ENCODE measurements at regions not wholly inside any gene's neighbourhood (a gene's known extent, or its start where the extent isn't known, plus 50 kb on each side); places are given as distances from the start of the nearest gene placed in this dataset.
"Not testable (repeated sequence)": the region's sequence is repeated elsewhere in the genome, so short reads cannot be mapped to it uniquely, and the experiment has no call there.

DNA sequence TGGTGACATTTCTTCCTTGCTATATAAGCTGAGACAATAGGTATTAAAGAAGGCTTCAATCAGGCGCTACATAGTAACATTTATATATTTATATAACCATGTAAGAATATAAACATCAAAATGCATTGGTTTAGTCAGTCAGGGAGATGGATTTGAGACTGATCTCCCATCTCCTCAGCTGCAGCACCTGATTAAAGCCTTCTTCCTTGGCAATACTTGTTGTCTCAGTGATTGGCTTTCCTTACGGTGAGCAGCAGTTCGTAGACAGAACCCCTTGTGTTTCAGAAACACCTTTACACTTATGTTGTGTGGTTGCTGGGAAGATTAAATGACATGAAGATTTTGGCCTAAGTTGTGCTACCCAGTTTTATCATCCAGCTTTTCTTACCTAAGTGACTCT, 323.3 kb upstream of the DUSP10 start:
- no peak for DNase-seq (ENCODE audit: low read depth in 2 of 2)

DNA sequence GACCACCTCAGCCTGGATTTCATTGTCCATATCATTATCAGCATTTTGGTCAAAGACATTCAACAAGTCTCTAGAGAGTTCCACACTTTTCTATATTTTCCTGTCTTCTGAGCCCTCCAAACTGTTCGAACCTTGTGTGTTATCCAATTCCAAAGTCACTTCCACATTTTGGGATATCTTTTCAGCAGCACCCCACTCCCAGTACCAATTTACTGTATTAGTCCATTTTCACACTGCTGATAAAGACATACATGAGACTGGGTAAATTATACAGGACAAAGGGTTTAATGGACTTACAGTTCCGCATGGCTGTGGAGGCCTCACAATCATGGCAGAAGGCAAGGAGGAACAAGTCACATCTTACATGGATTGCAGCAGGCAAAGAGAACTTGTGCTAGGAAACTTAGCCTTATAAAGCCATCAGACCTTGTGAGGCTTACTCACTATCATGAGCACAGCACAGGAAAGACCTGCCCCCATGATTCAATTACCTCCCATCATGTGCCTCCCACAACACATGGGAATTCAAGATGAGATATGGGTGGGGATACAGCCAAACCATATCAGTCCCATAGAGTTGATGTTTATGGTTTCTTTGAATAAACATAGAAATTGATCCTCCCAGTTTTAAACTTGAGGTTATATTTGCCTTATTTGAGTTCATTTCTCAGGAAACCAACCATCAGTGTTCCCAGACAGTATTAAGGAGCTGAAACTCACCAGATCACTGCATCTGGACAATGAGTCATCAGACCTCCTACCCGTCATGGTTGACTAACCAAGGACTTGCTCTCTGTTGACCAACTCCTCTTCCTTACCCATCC, 322.7 kb upstream of the DUSP10 start:
- no peak for DNase-seq (ENCODE audit: low read depth in 2 of 2)

DNA sequence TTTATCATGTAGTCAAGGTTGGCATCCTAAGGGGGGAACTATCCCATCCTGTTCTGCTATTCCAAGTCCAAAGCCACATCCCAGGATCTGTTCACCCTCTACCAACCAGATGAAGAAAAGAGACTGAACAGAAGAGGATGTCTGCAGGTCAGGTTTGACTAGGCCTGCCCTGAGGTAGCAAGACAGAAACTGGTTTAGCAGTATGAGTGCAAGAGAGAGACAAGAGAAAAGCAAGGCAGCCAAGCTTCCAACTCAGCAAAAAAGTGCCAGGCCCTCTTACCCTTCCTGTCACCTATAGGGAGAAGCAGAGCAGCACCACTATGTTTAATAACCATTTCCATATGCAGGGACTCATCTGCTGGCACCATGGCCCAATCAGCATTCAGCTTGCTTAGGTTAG, 320.8 kb upstream of the DUSP10 start:
- no peak for DNase-seq (ENCODE audit: low read depth in 2 of 2)

DNA sequence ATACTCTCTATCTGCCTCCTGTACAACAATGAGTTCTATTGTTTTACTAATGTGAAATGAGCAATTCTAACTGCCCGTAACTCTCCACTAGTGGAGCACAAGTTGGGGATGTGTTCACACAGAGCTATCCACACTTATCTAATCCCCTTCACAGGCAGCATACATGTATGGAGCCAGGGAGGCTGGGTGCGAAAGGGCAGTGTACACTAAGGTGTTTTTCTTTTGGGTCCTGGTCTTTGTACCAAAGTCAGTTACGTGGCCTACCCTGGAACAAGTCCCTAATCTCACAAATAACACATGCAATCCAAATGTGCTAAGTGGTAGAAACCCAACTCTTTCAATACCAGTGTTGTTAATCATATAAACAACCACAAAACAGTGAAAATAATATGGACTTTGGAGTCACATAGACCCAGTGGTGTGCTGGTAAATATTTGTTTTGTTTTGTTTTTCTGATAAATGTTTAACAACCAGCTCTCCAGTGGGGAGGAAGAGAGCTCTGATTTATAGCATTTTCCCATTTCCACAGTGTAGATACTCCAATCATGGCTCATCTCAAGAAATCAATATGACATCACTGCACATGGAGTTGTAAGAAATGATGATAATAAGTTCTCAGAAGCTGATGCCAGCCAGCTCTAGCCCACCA, 319.9 kb upstream of the DUSP10 start:
- DNase-seq (ENCODE audit: low read depth in 2 of 2): no peak

DNA sequence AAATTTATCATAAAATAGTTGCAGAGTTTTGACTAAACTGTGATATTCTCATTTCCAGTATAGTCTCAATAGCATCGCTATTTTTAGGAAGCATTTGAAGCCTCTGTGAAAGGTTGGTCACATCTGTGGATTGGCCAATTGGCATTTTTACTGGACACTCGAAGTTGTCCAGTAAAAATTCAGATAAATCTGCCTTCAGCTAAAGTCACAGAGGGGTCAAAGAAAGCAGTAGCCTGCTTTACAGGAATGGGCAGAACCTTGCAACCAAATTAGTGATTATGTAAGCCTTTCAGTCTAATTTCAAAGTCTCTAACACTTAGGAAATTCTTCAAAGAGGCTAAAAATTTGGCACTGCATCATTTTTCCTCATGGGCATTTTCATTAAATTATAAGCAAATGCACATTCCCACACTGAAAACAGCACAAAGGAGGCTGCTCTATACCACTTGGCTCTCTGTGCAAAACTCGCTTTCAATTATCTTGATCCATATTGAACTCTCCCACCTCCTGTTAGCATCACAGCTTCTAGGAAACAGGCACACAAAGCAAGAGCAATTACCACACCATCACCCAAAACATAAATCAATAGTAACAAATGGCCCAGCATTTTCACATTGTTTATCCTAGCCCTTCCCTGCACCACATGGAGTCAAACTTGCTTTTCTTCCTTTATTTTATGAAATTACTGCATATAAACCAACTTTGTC, 318.5 kb upstream of the DUSP10 start:
- DNase-seq (ENCODE audit: low read depth in 2 of 2): no peak

DNA sequence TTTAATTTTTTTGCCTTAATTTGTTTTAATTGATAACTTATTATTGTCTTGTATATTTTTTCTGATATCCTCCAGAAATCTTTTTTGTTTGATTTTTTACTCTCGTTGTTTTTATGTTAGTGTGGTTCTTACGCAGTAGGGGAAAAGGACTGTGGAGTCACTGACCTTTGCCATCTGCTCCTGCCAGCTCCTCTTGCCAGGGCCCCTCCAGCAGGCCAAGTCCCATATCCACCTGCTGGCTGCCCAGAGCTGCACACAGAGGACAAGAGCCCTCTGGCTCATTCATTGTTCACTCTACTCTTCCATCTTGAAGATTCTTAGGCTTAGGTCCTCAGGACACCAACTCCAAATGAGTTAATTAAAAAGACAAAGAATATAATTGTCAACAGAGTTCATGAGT, 316.4 kb upstream of the DUSP10 start:
- DNase-seq (ENCODE audit: low read depth in 2 of 2): no peak

DNA sequence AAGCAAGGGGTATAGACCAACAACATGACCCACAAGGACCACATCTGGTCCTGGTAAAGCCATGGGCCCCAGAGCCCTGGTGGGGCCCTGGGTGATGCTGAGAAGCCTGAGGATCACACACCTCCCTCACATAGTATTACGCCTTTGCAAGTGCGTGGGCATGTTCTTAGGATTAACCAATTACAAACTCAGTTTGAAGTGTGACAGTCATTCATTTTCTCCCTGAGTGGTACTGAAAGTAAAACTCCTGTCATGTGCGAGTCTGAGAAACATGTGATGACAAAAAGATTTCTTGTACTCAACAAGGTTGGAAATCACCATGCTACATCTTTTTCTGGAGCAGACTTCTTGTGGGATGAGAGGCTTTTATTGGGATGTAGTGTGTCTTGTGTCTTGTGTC, 315.3 kb upstream of the DUSP10 start:
- DNase-seq (ENCODE audit: low read depth in 2 of 2): no peak

DNA sequence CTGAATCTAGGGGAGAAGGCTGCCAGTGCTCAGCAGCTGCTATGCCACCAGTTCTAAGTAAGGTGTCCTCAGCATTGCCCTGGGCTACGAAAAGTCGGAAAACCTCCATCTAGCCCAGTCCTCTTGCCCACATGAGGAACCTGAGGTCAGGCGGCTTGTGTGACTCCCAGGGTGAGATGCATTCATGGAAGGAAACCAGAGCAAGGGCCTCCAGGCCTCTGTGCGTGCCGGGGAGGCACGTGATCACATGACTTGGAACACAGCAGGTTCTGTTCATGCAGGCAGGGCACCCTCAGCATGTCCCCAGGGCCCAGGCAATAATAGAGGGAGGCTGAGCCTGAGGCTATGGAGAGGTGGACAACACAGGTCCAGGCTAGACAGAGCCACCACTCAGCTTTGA, 312.5 kb upstream of the DUSP10 start:
- no peak for DNase-seq (ENCODE audit: low read depth in 2 of 2)

DNA sequence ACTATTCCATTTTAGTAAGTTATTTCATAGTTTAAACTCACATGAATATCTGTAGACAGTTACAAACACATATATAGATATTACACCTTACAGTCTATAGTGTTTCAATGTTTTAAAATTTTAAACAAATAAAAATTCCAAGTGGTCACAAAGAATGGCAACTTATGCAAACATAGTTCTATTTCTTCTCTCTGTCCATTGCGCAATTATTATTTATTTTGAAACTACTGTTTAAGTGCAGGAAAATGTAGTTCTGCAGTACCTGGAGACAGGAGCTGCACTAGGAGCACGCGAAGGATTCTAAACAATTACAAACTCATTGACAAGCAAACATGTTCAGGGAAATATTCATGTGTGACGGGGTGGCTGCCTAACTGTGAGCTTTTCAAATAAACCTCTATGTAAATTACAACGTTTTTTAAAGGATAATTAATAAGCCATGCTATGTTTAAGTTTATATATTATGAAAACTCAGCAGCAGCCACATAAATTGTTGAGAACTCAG, 312.0 kb upstream of the DUSP10 start:
- no peak for DNase-seq (ENCODE audit: low read depth in 2 of 2)

DNA sequence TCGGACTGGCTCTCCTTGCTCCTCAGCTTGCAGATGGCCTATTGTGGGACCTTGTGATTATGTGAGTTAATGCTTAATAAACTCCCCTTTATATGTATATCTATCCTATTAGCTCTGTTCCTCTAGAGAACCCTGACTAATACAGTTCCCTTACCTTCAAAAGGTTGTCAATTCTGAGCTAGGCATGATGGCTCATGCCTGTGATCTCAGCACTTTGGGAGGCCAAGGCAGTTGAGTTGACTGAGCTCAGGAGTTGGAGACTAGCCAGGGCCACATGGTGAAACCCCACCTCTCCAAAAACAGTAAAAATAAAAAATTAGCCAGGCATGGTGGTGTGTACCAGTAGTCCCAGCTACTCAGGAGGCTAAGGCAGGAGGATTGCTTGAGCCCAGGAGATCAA, 309.4 kb upstream of the DUSP10 start:
- DNase-seq (ENCODE audit: low read depth in 2 of 2): not testable (repeated sequence)

DNA sequence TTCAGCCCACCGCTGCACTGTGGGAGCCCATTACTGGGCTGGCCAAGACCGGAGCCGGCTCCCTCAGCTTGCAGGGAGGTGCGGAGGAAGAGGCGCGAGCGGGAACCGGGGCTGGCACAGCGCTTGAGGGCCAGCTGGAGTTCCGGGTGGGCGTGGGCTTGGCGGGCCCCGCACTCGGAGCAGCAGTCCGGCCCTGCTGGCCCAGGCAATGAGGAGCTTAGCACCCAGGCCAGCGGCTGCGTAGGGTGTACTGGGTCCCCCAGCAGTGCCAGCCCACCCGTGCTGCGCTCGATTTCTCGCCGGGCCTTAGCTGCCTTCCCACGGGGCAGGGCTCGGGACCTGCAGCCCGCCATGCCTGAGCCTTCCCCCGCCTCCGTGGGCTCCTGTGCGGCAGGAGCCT, 307.8 kb upstream of the DUSP10 start:
- DNase-seq (ENCODE audit: low read depth in 2 of 2): not testable (repeated sequence)

DNA sequence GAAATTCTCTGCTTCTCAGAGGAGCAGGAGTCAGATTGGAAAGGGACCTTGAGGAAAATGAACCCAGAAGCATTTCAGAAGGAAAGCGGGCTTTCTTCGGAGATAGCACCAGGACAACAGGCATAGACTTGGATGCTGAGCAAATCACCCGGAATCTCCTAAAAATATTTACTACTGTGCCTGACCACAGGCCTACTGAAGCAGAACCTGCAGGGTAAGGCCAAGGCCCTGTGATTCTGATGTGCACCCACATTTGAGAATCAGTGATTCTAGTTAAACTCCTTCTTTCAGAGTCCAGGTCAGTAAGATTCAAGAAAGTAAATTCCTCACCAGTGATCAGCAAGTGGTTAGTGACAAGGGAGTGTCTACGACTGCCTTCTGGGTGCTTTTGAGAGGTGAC, 307.3 kb upstream of the DUSP10 start:
- no peak for DNase-seq (ENCODE audit: low read depth in 2 of 2)

DNA sequence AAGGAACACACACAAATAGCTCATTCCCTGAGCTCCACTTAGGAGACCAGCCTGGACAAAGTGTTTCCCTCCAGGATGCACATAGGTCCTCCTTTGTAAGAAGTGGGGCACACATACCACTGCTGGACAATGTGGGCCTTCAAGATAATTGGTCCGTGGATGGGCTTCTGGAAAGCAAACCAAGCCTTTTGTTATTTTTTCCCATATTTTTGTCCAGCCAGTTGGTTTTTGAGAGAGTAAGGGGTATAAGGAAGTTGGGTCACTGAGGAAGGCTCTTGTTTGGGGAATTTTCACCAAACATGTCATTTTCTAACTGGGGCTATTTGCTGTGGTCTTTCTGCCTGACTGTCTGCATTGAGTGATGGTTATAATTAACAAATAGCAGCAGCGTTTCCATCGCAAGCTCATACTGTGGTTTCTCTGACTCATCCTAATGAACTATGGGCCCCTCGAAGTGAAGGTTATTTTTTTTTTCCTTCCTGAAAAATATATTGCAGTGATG, 306.3 kb upstream of the DUSP10 start:
- DNase-seq (ENCODE audit: low read depth in 2 of 2): no peak

DNA sequence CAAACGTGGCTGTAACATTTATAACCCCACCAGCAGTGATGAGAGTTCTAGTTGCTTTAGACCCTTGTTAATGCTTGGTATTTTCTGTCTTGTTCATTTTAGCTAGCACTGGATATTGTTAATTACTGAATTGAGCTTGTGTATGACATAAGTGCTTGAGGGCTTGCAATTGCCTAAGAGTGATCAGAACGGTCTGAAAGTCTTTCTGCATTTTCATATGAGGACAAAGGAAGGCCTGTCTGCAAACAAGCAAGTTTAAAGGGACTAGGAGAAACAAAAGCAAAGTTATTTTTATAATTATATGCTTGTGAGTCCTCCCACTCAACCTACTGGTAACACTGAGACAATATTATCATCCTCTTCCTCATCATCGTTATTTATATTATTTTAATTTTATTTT, 305.5 kb upstream of the DUSP10 start:
- no peak for DNase-seq (ENCODE audit: low read depth in 2 of 2)

DNA sequence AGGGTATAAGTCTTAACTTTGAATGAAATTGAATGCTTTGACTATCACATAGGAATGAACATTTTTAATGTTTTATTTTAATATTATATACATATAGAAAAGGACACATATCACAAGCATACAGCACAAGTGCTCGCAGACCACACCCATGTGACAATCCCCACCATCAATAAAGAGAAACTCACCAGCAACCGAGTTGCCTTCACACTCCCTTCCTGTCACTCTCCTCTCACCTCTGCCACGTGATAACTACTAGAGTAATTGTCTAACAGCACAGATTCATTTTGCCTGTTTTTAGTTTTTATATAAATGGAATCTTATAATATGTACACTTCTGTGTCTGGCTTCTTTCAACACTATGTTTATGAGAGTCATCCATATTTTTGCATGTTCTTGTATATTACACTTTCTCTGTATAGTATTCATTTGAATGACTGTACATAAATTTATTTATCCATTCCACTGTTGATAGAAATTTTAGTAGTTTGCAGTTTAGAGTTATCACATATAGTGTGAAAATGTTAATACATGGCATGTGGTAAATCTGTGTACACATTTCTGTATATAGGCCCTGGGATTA, 304.9 kb upstream of the DUSP10 start:
- DNase-seq (ENCODE audit: low read depth in 2 of 2): no peak

DNA sequence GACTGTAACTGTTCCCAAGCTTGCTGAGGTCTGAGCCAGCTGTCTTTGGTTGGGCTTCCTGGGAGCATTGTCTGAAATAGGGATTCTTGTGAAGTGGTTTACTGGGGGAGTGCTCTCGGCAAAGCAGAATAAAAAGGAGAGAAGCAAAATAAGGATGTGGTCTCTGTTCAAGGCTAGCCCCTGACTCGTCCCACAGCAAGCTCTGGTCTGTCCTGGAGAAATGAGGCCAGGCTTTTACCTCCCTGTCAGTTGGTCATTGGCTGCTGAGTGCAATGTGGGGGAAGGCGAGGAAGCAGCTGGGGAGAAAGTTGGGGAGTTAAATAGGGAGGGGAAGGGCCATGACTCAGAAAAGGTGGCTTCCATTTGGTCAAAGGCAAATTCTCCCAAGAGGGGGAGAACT, 303.9 kb upstream of the DUSP10 start:
- no peak for DNase-seq (ENCODE audit: low read depth in 2 of 2)

DNA sequence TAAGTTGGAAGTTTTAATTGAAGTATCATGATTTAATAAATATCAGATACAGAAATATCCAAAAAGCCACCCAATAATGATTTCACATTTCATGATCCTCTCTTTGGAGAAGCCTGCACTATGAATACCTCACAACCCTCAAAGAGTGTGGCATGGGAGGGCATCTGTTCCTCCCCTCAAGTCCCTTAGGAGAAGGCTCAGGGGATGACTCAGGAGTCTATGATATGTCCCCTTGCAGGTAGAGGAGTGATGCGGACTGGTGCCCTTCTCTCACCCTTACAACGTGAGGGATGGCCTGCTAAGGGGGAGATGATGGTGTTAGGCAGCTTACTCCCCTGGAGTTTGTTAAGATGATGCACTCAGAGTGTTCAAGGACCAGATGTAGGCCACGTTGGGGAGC, 303.3 kb upstream of the DUSP10 start:
- no peak for DNase-seq (ENCODE audit: low read depth in 2 of 2)

DNA sequence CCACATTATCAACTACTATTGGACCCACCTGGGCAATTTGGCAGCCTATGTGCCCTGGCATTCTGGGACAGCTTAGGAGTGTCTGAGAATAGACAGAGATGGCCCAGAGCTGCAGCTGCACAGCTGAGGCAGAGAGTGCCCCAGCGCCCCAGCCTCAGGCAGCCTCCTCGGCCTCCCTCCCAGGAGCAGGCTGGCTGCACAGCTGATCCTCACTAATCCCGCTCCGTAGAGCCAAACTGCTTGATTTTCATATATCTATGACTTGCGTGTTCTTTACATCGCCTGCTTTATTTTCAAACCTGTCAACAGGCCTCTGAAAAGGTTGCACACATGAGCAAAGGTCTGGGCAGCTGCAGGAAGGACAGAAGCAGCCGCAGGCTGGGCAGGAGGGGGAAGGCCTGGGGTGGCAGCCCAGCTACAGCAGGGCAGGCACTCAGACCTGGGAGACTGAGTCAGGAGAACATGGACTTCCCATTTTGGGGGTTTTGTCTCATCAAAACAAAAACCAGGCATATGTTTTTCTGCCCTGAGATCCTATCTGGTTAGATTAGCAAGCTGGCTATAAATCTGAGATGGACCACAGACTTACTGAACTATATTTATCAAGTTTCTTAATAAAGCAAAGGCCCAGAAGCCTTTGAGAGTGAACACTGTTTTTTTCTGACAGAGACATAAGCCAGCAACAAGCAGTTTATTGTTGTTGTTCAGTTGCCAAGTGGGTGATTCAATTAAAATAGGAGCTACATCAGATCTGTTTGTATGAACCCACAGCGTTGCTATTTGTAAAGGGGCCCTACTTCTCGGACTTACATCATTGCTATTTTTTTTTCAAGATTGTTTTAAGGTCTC, 301.8 kb upstream of the DUSP10 start:
- no peak for DNase-seq (ENCODE audit: low read depth in 2 of 2)

DNA sequence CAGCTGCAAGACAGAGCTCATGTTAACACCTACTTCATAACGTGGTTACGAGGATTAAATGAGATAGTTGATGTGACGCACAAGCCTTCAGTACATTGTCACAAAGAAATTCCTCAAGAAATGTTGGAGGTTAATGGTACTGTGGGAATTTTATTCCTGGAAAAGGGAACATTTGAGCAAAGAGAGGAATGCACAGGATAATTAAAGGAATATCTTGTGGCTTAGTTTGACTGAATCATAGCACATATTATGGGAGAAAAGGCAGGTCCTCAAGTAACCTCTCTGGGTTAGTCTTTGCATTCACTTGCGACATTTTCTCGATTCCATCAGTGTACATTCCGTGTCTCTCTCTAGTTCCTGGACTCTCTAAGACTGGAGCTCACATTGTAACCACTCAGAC, 300.2 kb upstream of the DUSP10 start:
- DNase-seq (ENCODE audit: low read depth in 2 of 2): no peak

DNA sequence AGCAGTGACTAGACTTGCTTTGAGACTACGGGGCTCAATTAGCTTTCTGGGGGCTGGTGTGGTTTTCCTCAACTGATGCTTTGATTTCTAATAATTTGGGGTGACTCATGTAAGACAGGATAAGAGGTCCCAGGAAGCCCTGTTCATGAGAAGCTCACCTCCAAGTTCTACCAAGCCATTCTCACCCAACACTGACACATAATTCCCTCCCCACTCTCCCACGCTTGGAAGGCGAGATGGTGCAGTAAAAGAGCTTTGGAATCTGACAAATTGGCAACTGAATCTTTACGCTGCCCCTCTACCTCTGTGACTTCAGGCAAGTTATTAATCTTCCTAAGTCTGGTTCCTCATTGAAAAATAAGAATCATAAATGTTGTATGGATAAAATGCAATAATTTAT, 299.1 kb upstream of the DUSP10 start:
- DNase-seq (ENCODE audit: low read depth in 2 of 2): no peak

DNA sequence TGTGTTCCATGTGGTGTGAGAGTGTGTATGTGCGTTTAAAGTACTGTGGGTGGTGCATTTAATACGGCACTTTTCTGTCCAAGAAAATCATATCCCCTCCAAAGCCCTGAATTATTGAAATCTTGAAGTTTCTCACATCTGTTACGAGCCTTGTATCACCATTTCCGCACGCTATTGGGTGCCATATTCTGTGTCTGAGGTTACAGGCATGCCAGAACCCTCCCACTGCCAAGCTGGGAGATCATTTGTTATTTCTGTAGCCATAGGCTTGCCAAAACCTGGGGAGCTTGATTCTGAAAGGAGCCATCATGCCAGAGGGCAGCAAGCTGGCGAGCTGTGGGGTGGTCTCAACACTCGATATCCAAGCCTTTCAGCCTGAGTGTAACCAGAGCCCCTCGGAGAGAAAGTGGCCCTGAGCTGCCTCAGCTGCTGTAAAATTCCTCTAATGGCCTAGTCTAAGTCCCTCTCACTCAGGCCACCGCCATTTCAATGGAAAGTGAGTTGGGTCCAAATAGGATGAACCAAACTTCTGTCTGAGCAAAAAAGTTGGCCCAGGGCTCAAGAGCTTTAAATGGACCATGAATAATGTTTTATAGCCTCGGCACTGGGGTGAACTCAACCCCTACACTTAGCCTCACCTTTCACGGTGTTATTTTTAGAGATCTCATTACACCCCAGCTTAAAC, 298.4 kb upstream of the DUSP10 start:
- no peak for DNase-seq (ENCODE audit: low read depth in 2 of 2)
